ENCODE measurements at regions not wholly inside any gene's neighbourhood (a gene's known extent, or its start where the extent isn't known, plus 50 kb on each side); places are given as distances from the start of the nearest gene placed in this dataset.

DNA sequence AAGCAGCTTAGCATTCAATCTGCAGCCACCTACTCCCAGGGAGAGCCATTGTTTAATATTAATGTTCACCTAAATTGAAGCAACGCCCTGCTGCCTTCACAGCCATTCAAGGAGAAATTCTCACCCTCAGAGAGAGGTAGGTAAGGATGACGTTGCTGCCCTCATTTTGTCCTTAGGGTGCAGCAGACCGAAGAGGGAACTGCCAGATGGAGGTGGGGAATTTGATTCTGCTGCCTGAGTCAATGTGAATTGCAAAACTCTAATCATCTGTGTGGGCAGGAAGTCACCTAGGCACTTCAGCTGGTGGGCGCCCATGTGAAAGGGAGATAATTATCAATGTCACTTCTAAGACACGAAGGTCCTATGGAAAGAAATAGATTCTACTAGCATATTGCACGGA is 503.4 kb downstream of the TBC1D4 start:
- Histone ChIP-seq H3K27ac (ENCODE audit: low read depth, low read length) (no peak overlapping the region), H3K27me3 (ENCODE audit: control insufficient read depth in 1 of 2, insufficient read depth in 2 of 2, low read length in 2 of 2) (no peaks in the 10 kb centered on the region), H3K9ac (ENCODE audit: low read length) (no peak overlapping the region), H3K36me3 (ENCODE audit: insufficient read depth, low read length) (no peaks in the 10 kb centered on the region), H3K4me1 (ENCODE audit: insufficient read depth, low read length) (no peaks in the 10 kb centered on the region), H3K9me3 (ENCODE audit: low read length) (no peaks in the 10 kb centered on the region), H3K4me3 (ENCODE audit: low read depth in 1 of 2, low read length in 2 of 2) (no peak overlapping the region)

- Histone ChIP-seq H3K36me3 (ENCODE audit: insufficient read depth, low read length) (no peaks in the 10 kb centered on the region), H3K27me3 (ENCODE audit: control insufficient read depth in 1 of 2, insufficient read depth in 2 of 2, low read length in 2 of 2) (no peaks in the 10 kb centered on the region), H3K4me3 (ENCODE audit: low read depth in 1 of 2, low read length in 2 of 2) (no peak overlapping the region), H3K9me3 (ENCODE audit: low read length) (no peaks in the 10 kb centered on the region), H3K4me1 (ENCODE audit: insufficient read depth, low read length) (no peaks in the 10 kb centered on the region), H3K9ac (ENCODE audit: low read length) (no peak overlapping the region), H3K27ac (ENCODE audit: low read depth, low read length) (no peak overlapping the region)
Observed at GRCh38 chr13:74977498-74977897, 504.5 kb downstream of the TBC1D4 start.

- Histone ChIP-seq H3K36me3 (ENCODE audit: insufficient read depth, low read length) (no peaks in the 10 kb centered on the region), H3K4me1 (ENCODE audit: insufficient read depth, low read length) (no peaks in the 10 kb centered on the region), H3K4me3 (ENCODE audit: low read depth in 1 of 2, low read length in 2 of 2) (no peak overlapping the region), H3K9me3 (ENCODE audit: low read length) (no peaks in the 10 kb centered on the region), H3K9ac (ENCODE audit: low read length) (no peak overlapping the region), H3K27ac (ENCODE audit: low read depth, low read length) (no peak overlapping the region), H3K27me3 (ENCODE audit: control insufficient read depth in 1 of 2, insufficient read depth in 2 of 2, low read length in 2 of 2) (no peaks in the 10 kb centered on the region)
Observed at GRCh38 chr13:74975111-74975510, 506.9 kb downstream of the TBC1D4 start.

DNA sequence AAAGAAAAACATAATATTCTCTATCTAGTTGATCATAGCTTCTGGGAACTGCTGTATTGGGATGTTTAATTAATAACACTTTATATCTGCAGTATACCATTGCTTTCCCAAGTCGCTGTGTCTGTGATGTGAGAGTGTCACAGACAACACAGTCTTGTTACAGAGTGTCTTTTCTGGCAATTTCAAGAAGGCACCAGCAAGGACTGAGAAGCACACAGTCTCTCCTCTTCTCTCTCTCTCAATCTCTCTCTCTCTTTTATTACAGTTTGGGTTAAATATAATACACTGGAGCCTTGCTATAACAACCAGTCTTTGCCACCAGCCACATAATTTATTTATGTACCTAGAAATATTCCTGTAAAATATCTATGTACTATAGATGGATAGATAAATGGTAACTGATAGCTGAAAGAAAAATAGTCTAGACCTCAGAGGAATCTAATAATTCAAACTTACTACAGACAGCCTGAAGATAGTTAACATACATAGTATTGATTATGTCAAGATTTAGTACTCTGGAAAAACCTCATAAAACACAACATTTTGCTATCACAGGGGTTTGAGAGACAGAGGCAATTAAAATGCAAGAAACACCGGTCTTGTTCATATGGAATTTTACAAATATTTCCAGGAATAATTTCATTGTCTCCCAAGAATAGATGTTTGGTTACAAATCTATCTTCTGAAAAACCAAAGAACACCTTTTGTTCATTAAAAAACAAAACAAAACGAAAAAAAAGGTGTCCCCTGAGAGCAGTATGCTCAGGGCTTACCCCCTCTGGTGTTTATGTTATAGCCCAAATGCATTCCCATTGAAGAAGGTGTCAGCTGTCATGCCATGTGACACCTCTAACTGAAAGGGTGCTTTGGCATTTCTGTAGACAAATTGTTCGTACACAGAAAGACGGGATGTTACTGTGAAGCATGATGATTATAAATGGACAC is 507.8 kb downstream of the TBC1D4 start:
- no peak overlapping the region for H3K27ac ChIP-seq (ENCODE audit: low read depth, low read length)
- no peak overlapping the region for H3K4me3 ChIP-seq (ENCODE audit: low read depth in 1 of 2, low read length in 2 of 2)
- no peaks in the 10 kb centered on the region for H3K36me3 ChIP-seq (ENCODE audit: insufficient read depth, low read length)
- H3K9ac ChIP-seq (ENCODE audit: low read length), result no peak overlapping the region
- H3K9me3 ChIP-seq (ENCODE audit: low read length), result no peaks in the 10 kb centered on the region
- no peaks in the 10 kb centered on the region for H3K4me1 ChIP-seq (ENCODE audit: insufficient read depth, low read length)
- no peaks in the 10 kb centered on the region for H3K27me3 ChIP-seq (ENCODE audit: control insufficient read depth in 1 of 2, insufficient read depth in 2 of 2, low read length in 2 of 2)

GRCh38 chr13:74969419-74969818 is 512.5 kb downstream of the TBC1D4 start:
- Histone ChIP-seq H3K4me3 (ENCODE audit: low read depth in 1 of 2, low read length in 2 of 2) (no peak overlapping the region), H3K36me3 (ENCODE audit: insufficient read depth, low read length) (no peaks in the 10 kb centered on the region), H3K4me1 (ENCODE audit: insufficient read depth, low read length) (no peaks in the 10 kb centered on the region), H3K27me3 (ENCODE audit: control insufficient read depth in 1 of 2, insufficient read depth in 2 of 2, low read length in 2 of 2) (no peaks in the 10 kb centered on the region), H3K27ac (ENCODE audit: low read depth, low read length) (no peak overlapping the region), H3K9me3 (ENCODE audit: low read length) (no peaks in the 10 kb centered on the region), H3K9ac (ENCODE audit: low read length) (no peak overlapping the region)

DNA sequence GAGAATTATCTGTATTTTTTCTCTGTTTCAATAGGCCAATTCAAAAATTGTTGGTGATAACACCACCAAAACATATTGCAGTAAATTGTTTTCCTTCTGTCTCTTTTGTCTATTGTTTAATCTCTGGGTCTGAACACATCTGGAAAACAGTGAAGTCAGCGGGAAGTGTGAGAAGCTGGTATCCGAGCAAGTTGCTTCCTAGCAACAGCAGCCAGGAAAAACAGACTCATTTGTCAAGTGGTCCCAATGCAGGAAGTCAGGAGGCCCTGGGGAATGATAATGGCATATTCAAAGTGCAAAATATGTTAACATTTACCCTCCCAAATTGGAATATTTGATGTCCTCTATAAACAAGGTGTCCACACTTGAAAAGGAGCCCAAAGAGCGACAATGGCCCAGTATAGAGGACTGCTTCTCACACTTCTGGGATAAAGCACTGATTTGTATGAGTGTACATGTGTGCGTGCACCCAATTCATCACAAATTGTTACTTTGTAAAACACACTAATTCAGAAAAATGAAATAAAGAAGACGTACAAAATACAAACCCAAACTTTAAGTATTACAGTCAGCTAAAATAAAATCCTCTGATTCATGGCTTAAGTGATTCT is 515.0 kb downstream of the TBC1D4 start:
- Histone ChIP-seq H3K27me3 (ENCODE audit: control insufficient read depth in 1 of 2, insufficient read depth in 2 of 2, low read length in 2 of 2) (no peaks in the 10 kb centered on the region), H3K4me3 (ENCODE audit: low read depth in 1 of 2, low read length in 2 of 2) (no peak overlapping the region), H3K4me1 (ENCODE audit: insufficient read depth, low read length) (no peaks in the 10 kb centered on the region), H3K9me3 (ENCODE audit: low read length) (no peaks in the 10 kb centered on the region), H3K9ac (ENCODE audit: low read length) (no peak overlapping the region), H3K27ac (ENCODE audit: low read depth, low read length) (no peak overlapping the region), H3K36me3 (ENCODE audit: insufficient read depth, low read length) (no peaks in the 10 kb centered on the region)

GRCh38 chr13:74966275-74966674 is 515.7 kb downstream of the TBC1D4 start:
- no peaks in the 10 kb centered on the region for H3K9me3 ChIP-seq (ENCODE audit: low read length)
- H3K4me3 ChIP-seq (ENCODE audit: low read depth in 1 of 2, low read length in 2 of 2), result no peak overlapping the region
- no peaks in the 10 kb centered on the region for H3K36me3 ChIP-seq (ENCODE audit: insufficient read depth, low read length)
- no peaks in the 10 kb centered on the region for H3K27me3 ChIP-seq (ENCODE audit: control insufficient read depth in 1 of 2, insufficient read depth in 2 of 2, low read length in 2 of 2)
- no peak overlapping the region for H3K27ac ChIP-seq (ENCODE audit: low read depth, low read length)
- H3K9ac ChIP-seq (ENCODE audit: low read length), result no peak overlapping the region
- no peaks in the 10 kb centered on the region for H3K4me1 ChIP-seq (ENCODE audit: insufficient read depth, low read length)

- no peak overlapping the region for H3K27ac ChIP-seq (ENCODE audit: low read depth, low read length)
- no peak overlapping the region for H3K4me3 ChIP-seq (ENCODE audit: low read depth in 1 of 2, low read length in 2 of 2)
- no peaks in the 10 kb centered on the region for H3K9me3 ChIP-seq (ENCODE audit: low read length)
- H3K27me3 ChIP-seq (ENCODE audit: control insufficient read depth in 1 of 2, insufficient read depth in 2 of 2, low read length in 2 of 2), result no peaks in the 10 kb centered on the region
- H3K36me3 ChIP-seq (ENCODE audit: insufficient read depth, low read length), result no peaks in the 10 kb centered on the region
- H3K4me1 ChIP-seq (ENCODE audit: insufficient read depth, low read length), result no peaks in the 10 kb centered on the region
- no peak overlapping the region for H3K9ac ChIP-seq (ENCODE audit: low read length)
Observed at GRCh38 chr13:74945637-74946036, 536.3 kb downstream of the TBC1D4 start.

- no peaks in the 10 kb centered on the region for H3K36me3 ChIP-seq (ENCODE audit: insufficient read depth, low read length)
- H3K27me3 ChIP-seq (ENCODE audit: control insufficient read depth in 1 of 2, insufficient read depth in 2 of 2, low read length in 2 of 2), result no peaks in the 10 kb centered on the region
Observed at GRCh38 chr13:74931698-74932433, 550.1 kb downstream of the TBC1D4 start.

DNA sequence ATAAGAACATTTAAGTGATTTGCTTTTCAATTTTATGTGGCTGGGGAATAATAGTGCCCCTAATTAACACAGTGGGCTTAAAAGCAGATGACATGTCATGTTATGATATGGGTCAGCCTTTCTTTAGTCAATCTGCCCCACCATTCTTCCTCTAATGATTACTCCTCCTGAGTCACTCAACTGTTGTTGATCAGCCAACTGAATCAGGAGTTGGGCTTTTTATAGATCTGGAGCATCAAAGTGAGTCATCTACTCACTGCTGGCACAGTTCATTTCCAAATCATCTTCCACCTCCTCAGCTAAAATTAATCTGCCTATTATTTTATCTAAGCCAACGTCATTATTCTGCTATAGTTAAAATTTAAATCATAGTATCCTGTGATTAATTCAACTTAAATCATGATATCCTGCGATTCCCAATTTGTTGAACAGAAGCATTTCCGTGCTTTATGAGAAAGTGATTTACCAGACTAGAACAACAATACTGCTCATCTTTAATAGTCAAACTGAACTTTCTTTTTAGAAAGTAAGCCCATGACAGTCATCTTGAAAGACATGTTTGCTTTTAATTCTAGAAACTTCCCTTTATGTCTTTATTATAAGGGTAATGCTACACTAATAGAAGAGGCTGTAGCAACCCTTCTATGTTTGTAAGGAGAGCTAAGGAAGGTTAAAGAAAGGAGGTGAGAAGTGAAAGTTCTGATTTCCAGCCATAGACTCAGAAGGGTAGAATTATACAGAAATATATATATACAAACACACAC is 551.4 kb downstream of the TBC1D4 start:
- Histone ChIP-seq H3K4me3 (ENCODE audit: low read depth in 1 of 2, low read length in 2 of 2) (no peak overlapping the region), H3K9me3 (ENCODE audit: low read length) (no peaks in the 10 kb centered on the region), H3K27ac (ENCODE audit: low read depth, low read length) (no peak overlapping the region), H3K36me3 (ENCODE audit: insufficient read depth, low read length) (no peaks in the 10 kb centered on the region), H3K27me3 (ENCODE audit: control insufficient read depth in 1 of 2, insufficient read depth in 2 of 2, low read length in 2 of 2) (no peaks in the 10 kb centered on the region), H3K4me1 (ENCODE audit: insufficient read depth, low read length) (no peaks in the 10 kb centered on the region), H3K9ac (ENCODE audit: low read length) (no peak overlapping the region)

More at GRCh38 chr13:74931698-74932433, 550.1 kb downstream of the TBC1D4 start:
- no peak overlapping the region for H3K27ac ChIP-seq (ENCODE audit: low read depth, low read length)
- H3K9me3 ChIP-seq (ENCODE audit: low read length), result no peaks in the 10 kb centered on the region
- no peak overlapping the region for H3K9ac ChIP-seq (ENCODE audit: low read length)
- H3K4me1 ChIP-seq (ENCODE audit: insufficient read depth, low read length), result no peaks in the 10 kb centered on the region
- no peak overlapping the region for H3K4me3 ChIP-seq (ENCODE audit: low read depth in 1 of 2, low read length in 2 of 2)

GRCh38 chr13:74929436-74929835 is 552.5 kb downstream of the TBC1D4 start:
- Histone ChIP-seq H3K27me3 (ENCODE audit: control insufficient read depth in 1 of 2, insufficient read depth in 2 of 2, low read length in 2 of 2) (no peaks in the 10 kb centered on the region), H3K4me3 (ENCODE audit: low read depth in 1 of 2, low read length in 2 of 2) (no peak overlapping the region), H3K9me3 (ENCODE audit: low read length) (no peaks in the 10 kb centered on the region), H3K4me1 (ENCODE audit: insufficient read depth, low read length) (no peaks in the 10 kb centered on the region), H3K27ac (ENCODE audit: low read depth, low read length) (no peak overlapping the region), H3K9ac (ENCODE audit: low read length) (no peak overlapping the region), H3K36me3 (ENCODE audit: insufficient read depth, low read length) (no peaks in the 10 kb centered on the region)
